ENCODE measurements at regions not wholly inside any gene's neighbourhood (a gene's known extent, or its start where the extent isn't known, plus 50 kb on each side); places are given as distances from the start of the nearest gene placed in this dataset.

DNA sequence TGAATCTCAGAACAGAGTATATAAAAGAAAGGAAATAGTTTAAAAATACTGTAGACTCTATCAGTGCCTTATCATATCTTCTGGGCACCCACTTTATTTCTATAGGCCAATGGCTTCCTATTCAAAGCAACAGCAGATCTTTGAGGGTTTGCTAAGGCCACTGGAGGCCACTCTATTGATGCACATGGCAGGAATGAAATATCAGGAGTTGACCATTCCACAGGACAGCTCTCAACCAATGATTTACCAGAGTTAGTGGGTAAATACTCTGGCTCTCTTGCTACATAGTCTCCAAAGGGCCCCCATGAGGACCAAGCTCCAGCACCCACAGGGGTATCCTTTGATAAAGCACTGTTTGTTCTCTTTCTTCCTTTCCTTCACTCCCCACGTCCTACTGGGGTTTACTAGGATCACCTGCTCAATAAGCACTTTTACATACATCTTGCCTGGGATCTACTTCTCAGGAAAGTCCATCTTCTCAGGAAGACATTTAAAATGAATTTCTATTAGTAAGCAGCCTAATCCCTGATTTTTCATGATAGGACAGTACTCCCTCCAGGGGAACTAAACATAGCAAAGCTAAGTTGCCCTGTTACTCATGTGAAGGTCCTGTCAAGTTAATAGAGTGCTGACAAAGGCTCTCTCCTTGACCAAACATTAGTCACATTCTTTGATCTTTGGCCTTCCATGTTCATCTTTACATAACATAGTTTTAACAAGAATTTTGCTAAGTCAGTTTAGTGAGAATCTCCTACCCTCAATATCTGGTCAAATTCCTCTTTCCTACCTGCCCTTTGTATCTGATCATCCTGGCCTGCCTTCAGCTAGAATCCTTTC is 459.7 kb downstream of the GRXCR1 start:
- ChIA-PET POLR2A (ENCODE audit: low non-redundant PET) (no interaction called here), CTCF (no interaction called here)
- Histone ChIP-seq H3K27me3 (replicated peaks; ENCODE audit: insufficient read depth, low read depth, low read length, poor library complexity) (no peaks in the 10 kb centered on the region), H3K27ac (ENCODE audit: low read depth, low read length, poor library complexity, severe bottlenecking) (no peak overlapping the region), H3K4me3 (ENCODE audit: low read depth, low read length, poor library complexity, severe bottlenecking) (no peak overlapping the region), H3K36me3 (ENCODE audit: insufficient read depth, low read length, poor library complexity, severe bottlenecking) (no peaks in the 10 kb centered on the region), H3K4me1 (ENCODE audit: insufficient read depth, low read length, poor library complexity, severe bottlenecking) (no peaks in the 10 kb centered on the region), H3K9me3 (ENCODE audit: low read depth, low read length, poor library complexity, severe bottlenecking) (peaks cover 19% of the 10 kb centered on the region)
- BruUV-seq (replicated peaks): no TSS peak
- TF ChIP-seq EZH2 (IDR thresholded peaks at IDR 0.05; ENCODE audit: borderline replicate concordance, low read depth, low read length, poor library complexity, severe bottlenecking) (no peak), CTCF (conservative IDR thresholded peaks at IDR 0.05; ENCODE audit: low read depth, low read length) (no peak)
- intact Hi-C loops (cut with micrococcal nuclease; ENCODE audit: unreplicated experiment): no loop called here
- DNase-seq (ENCODE audit: low spot score): no peak

- no peaks in the 10 kb centered on the region for H3K27me3 ChIP-seq (replicated peaks; ENCODE audit: insufficient read depth, low read depth, low read length, poor library complexity)
- ChIA-PET POLR2A (ENCODE audit: low non-redundant PET) (no interaction called here), CTCF (no interaction called here)
- DNase-seq (ENCODE audit: low spot score): no peak
- no peak overlapping the region for H3K27ac ChIP-seq (ENCODE audit: low read depth, low read length, poor library complexity, severe bottlenecking)
- intact Hi-C loops (cut with micrococcal nuclease; ENCODE audit: unreplicated experiment): no loop called here
- no peaks in the 10 kb centered on the region for H3K36me3 ChIP-seq (ENCODE audit: insufficient read depth, low read length, poor library complexity, severe bottlenecking)
- H3K4me3 ChIP-seq (ENCODE audit: low read depth, low read length, poor library complexity, severe bottlenecking): no peak overlapping the region
- H3K4me1 ChIP-seq (ENCODE audit: insufficient read depth, low read length, poor library complexity, severe bottlenecking): no peaks in the 10 kb centered on the region
- BruUV-seq (replicated peaks): no TSS peak
- peaks cover 20% of the 10 kb centered on the region for H3K9me3 ChIP-seq (ENCODE audit: low read depth, low read length, poor library complexity, severe bottlenecking)
- TF ChIP-seq EZH2 (IDR thresholded peaks at IDR 0.05; ENCODE audit: borderline replicate concordance, low read depth, low read length, poor library complexity, severe bottlenecking): no peak
- no peak for TF ChIP-seq CTCF (conservative IDR thresholded peaks at IDR 0.05; ENCODE audit: low read depth, low read length)
Observed at GRCh38 chr4:43352859-43353258, 460.3 kb downstream of the GRXCR1 start.

- Histone ChIP-seq H3K27ac (ENCODE audit: low read depth, low read length, poor library complexity, severe bottlenecking) (no peak overlapping the region), H3K27me3 (replicated peaks; ENCODE audit: insufficient read depth, low read depth, low read length, poor library complexity) (no peaks in the 10 kb centered on the region), H3K4me3 (ENCODE audit: low read depth, low read length, poor library complexity, severe bottlenecking) (no peak overlapping the region), H3K36me3 (ENCODE audit: insufficient read depth, low read length, poor library complexity, severe bottlenecking) (no peaks in the 10 kb centered on the region), H3K4me1 (ENCODE audit: insufficient read depth, low read length, poor library complexity, severe bottlenecking) (no peaks in the 10 kb centered on the region), H3K9me3 (ENCODE audit: low read depth, low read length, poor library complexity, severe bottlenecking) (peaks cover 20% of the 10 kb centered on the region)
- TF ChIP-seq EZH2 (IDR thresholded peaks at IDR 0.05; ENCODE audit: borderline replicate concordance, low read depth, low read length, poor library complexity, severe bottlenecking) (no peak), CTCF (conservative IDR thresholded peaks at IDR 0.05; ENCODE audit: low read depth, low read length) (no peak)
- intact Hi-C loops (cut with micrococcal nuclease; ENCODE audit: unreplicated experiment): no loop called here
- DNase-seq (ENCODE audit: low spot score): no peak
- BruUV-seq (replicated peaks): no TSS peak
- ChIA-PET POLR2A (ENCODE audit: low non-redundant PET) (no interaction called here), CTCF (no interaction called here)
Observed at GRCh38 chr4:43353552-43353951, 461.0 kb downstream of the GRXCR1 start.
